ENCODE measurements at regions not wholly inside any gene's neighbourhood (a gene's known extent, or its start where the extent isn't known, plus 50 kb on each side); places are given as distances from the start of the nearest gene placed in this dataset.

- no peak overlapping the region for H3K4me3 ChIP-seq (ENCODE audit: low read depth, low read length)
- no peak for TF ChIP-seq CTCF (IDR thresholded peaks at IDR 0.05; ENCODE audit: insufficient read depth, low read depth, low read length)
- no peak for DNase-seq (ENCODE audit: low read depth)
Observed at GRCh38 chr14:86423214-86423613, 893.3 kb downstream of the FLRT2 start.

- DNase-seq (ENCODE audit: low read depth) = no peak
- no peak for TF ChIP-seq CTCF (IDR thresholded peaks at IDR 0.05; ENCODE audit: insufficient read depth, low read depth, low read length)
- H3K4me3 ChIP-seq (ENCODE audit: low read depth, low read length) = no peak overlapping the region
Observed at GRCh38 chr14:86420131-86420530, 890.2 kb downstream of the FLRT2 start.

- no peak for TF ChIP-seq CTCF (IDR thresholded peaks at IDR 0.05; ENCODE audit: insufficient read depth, low read depth, low read length)
- no peak overlapping the region for H3K4me3 ChIP-seq (ENCODE audit: low read depth, low read length)
- no peak for DNase-seq (ENCODE audit: low read depth)
Observed at GRCh38 chr14:86414146-86414545, 884.2 kb downstream of the FLRT2 start.

- no peak overlapping the region for H3K4me3 ChIP-seq (ENCODE audit: low read depth, low read length)
- DNase-seq (ENCODE audit: low read depth) = peak; percentile 3
- no peak for TF ChIP-seq CTCF (IDR thresholded peaks at IDR 0.05; ENCODE audit: insufficient read depth, low read depth, low read length)
Observed at GRCh38 chr14:86404989-86405649, 875.2 kb downstream of the FLRT2 start.

GRCh38 chr14:86404425-86404824, 874.5 kb downstream of the FLRT2 start:
- no peak for DNase-seq (ENCODE audit: low read depth)
- H3K4me3 ChIP-seq (ENCODE audit: low read depth, low read length) = no peak overlapping the region

GRCh38 chr14:86402545-86402944, 872.6 kb downstream of the FLRT2 start:
- TF ChIP-seq CTCF (IDR thresholded peaks at IDR 0.05; ENCODE audit: insufficient read depth, low read depth, low read length) = no peak
- DNase-seq (ENCODE audit: low read depth) = no peak
- no peak overlapping the region for H3K4me3 ChIP-seq (ENCODE audit: low read depth, low read length)

More at GRCh38 chr14:86404425-86404824, 874.5 kb downstream of the FLRT2 start:
- TF ChIP-seq CTCF (IDR thresholded peaks at IDR 0.05; ENCODE audit: insufficient read depth, low read depth, low read length) = no peak

GRCh38 chr14:86391085-86391484, 861.1 kb downstream of the FLRT2 start:
- no peak overlapping the region for H3K4me3 ChIP-seq (ENCODE audit: low read depth, low read length)
- DNase-seq (ENCODE audit: low read depth) = no peak
- no peak for TF ChIP-seq CTCF (IDR thresholded peaks at IDR 0.05; ENCODE audit: insufficient read depth, low read depth, low read length)

All from fibroblast of villous mesenchyme (primary cell).